ENCODE measurements at regions not wholly inside any gene's neighbourhood (a gene's known extent, or its start where the extent isn't known, plus 50 kb on each side); places are given as distances from the start of the nearest gene placed in this dataset.
A peak's percentile ranks its signal among the peaks of the same experiment; 100 is the strongest.

- no peak overlapping the region for H2AFZ ChIP-seq (replicated peaks)
- no peaks in the 10 kb centered on the region for H3K9me3 ChIP-seq (ENCODE audit: low read depth)
- Mint-ChIP-seq H3K27ac (peak overlapping the region; percentile 68), H3K27me3 (ENCODE audit: insufficient read depth, low read depth) (peaks cover 11% of the 10 kb centered on the region), H3K9me3 (no peaks in the 10 kb centered on the region), H3K4me3 (peak overlapping the region; percentile 11), H3K36me3 (no peaks in the 10 kb centered on the region), H3K4me1 (peaks cover 41% of the 10 kb centered on the region)
- peaks cover 2% of the 10 kb centered on the region for H3F3A ChIP-seq (ENCODE audit: low read depth)
- H3K79me2 ChIP-seq (ENCODE audit: low read depth): no peaks in the 10 kb centered on the region
- H3K4me2 ChIP-seq: no peak overlapping the region
- H4K20me1 ChIP-seq (ENCODE audit: low read depth): no peaks in the 10 kb centered on the region
- H3K27ac ChIP-seq: no peak overlapping the region
- H3K27me3 ChIP-seq: no peaks in the 10 kb centered on the region
- H3K4me3 ChIP-seq: no peak overlapping the region
- TF ChIP-seq EZH2 (IDR thresholded peaks at IDR 0.05) (no peak), EZH2phosphoT487 (IDR thresholded peaks at IDR 0.05) (no peak)
- TF ChIP-seq, protein P1, sequence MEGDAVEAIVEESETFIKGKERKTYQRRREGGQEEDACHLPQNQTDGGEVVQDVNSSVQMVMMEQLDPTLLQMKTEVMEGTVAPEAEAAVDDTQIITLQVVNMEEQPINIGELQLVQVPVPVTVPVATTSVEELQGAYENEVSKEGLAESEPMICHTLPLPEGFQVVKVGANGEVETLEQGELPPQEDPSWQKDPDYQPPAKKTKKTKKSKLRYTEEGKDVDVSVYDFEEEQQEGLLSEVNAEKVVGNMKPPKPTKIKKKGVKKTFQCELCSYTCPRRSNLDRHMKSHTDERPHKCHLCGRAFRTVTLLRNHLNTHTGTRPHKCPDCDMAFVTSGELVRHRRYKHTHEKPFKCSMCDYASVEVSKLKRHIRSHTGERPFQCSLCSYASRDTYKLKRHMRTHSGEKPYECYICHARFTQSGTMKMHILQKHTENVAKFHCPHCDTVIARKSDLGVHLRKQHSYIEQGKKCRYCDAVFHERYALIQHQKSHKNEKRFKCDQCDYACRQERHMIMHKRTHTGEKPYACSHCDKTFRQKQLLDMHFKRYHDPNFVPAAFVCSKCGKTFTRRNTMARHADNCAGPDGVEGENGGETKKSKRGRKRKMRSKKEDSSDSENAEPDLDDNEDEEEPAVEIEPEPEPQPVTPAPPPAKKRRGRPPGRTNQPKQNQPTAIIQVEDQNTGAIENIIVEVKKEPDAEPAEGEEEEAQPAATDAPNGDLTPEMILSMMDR (IDR thresholded peaks at IDR 0.05): no peak
- peaks cover 7% of the 10 kb centered on the region for H3K4me1 ChIP-seq
- DNase-seq (ENCODE audit: low spot score): no peak
- H3K36me3 ChIP-seq: no peaks in the 10 kb centered on the region
- no peak overlapping the region for H3K9ac ChIP-seq
These were observed 82.8 kb downstream of the IGLL1 start for GRCh38 chr22:23497016-23497885.

DNA sequence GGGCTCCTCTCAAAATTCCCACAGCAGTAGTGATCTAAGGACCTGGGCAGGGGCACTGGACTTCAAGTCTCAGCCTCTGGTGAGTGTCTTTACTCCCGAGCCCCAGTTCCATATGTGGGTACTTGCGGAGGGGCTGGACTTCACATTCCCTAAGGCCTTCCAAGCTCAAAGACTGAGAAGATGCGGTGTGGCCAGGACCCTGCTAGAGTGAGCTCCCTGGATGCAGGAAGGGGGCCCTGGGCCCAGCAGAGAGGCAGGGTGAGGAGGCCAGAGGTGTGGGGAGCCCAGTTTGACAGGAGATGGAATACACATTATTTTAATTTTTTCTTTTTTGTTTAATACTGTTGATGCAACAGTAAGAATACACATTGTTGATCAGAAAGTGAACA, 83.7 kb downstream of the IGLL1 start:
- H3K9ac ChIP-seq: no peak overlapping the region
- peaks cover 41% of the 10 kb centered on the region for H3K4me1 Mint-ChIP-seq
- H3K36me3 Mint-ChIP-seq: no peaks in the 10 kb centered on the region
- H3K27me3 Mint-ChIP-seq (ENCODE audit: insufficient read depth, low read depth): peaks cover 11% of the 10 kb centered on the region
- no peak overlapping the region for H3K4me3 ChIP-seq
- no peak overlapping the region for H3K27ac ChIP-seq
- no peak overlapping the region for H2AFZ ChIP-seq (replicated peaks)
- H3K4me2 ChIP-seq: no peak overlapping the region
- H3K4me1 ChIP-seq: peaks cover 7% of the 10 kb centered on the region
- H3K9me3 Mint-ChIP-seq: no peaks in the 10 kb centered on the region
- H3K36me3 ChIP-seq: no peaks in the 10 kb centered on the region
- peaks cover 2% of the 10 kb centered on the region for H3F3A ChIP-seq (ENCODE audit: low read depth)
- no peaks in the 10 kb centered on the region for H4K20me1 ChIP-seq (ENCODE audit: low read depth)
- H3K4me3 Mint-ChIP-seq: no peak overlapping the region
- H3K9me3 ChIP-seq (ENCODE audit: low read depth): no peaks in the 10 kb centered on the region
- H3K79me2 ChIP-seq (ENCODE audit: low read depth): no peaks in the 10 kb centered on the region
- TF ChIP-seq EZH2 (IDR thresholded peaks at IDR 0.05): no peak
- TF ChIP-seq, protein P1 (IDR thresholded peaks at IDR 0.05): no peak
- TF ChIP-seq EZH2phosphoT487 (IDR thresholded peaks at IDR 0.05): no peak
- no peaks in the 10 kb centered on the region for H3K27me3 ChIP-seq
- peak overlapping the region; percentile 84 for H3K27ac Mint-ChIP-seq
- DNase-seq (ENCODE audit: low spot score): no peak

GRCh38 chr22:23495614-23496444, 84.3 kb downstream of the IGLL1 start:
- Histone ChIP-seq H3K79me2 (ENCODE audit: low read depth) (no peaks in the 10 kb centered on the region), H4K20me1 (ENCODE audit: low read depth) (no peaks in the 10 kb centered on the region), H2AFZ (replicated peaks) (no peak overlapping the region), H3F3A (ENCODE audit: low read depth) (peaks cover 2% of the 10 kb centered on the region), H3K27ac (no peak overlapping the region), H3K4me1 (peaks cover 7% of the 10 kb centered on the region), H3K27me3 (no peaks in the 10 kb centered on the region), H3K4me3 (no peak overlapping the region), H3K9ac (no peak overlapping the region), H3K36me3 (no peaks in the 10 kb centered on the region), H3K4me2 (no peak overlapping the region), H3K9me3 (ENCODE audit: low read depth) (no peaks in the 10 kb centered on the region)
- H3K36me3 Mint-ChIP-seq: no peaks in the 10 kb centered on the region
- H3K4me1 Mint-ChIP-seq: peaks cover 40% of the 10 kb centered on the region
- peak overlapping the region; percentile 84 for H3K27ac Mint-ChIP-seq
- DNase-seq (ENCODE audit: low spot score): no peak
- no peaks in the 10 kb centered on the region for H3K9me3 Mint-ChIP-seq
- TF ChIP-seq EZH2 (IDR thresholded peaks at IDR 0.05): no peak
- TF ChIP-seq, protein P1 (IDR thresholded peaks at IDR 0.05): no peak
- TF ChIP-seq EZH2phosphoT487 (IDR thresholded peaks at IDR 0.05): no peak
- H3K4me3 Mint-ChIP-seq: peak overlapping the region; percentile 54
- peaks cover 11% of the 10 kb centered on the region for H3K27me3 Mint-ChIP-seq (ENCODE audit: insufficient read depth, low read depth)

Data from neural progenitor cell (in vitro differentiated cells).